GM12865 (cell line): ENCODE measurements at regions not wholly inside any gene's neighbourhood (a gene's known extent, or its start where the extent isn't known, plus 50 kb on each side); places are given as distances from the start of the nearest gene placed in this dataset.
"Not testable (repeated sequence)": the region's sequence is repeated elsewhere in the genome, so short reads cannot be mapped to it uniquely, and the experiment has no call there.

ENCODE experiments used
- DNase-seq: peaks from one replicate; pipeline ENCODE4 v3.0.0; 2010; ENCODE audit warnings: low read depth
- H3K4me3 ChIP-seq: 2 replicates; pipeline ENCODE4 v1.5.1; 2011; ENCODE audit warnings: mild to moderate bottlenecking, low read depth, low read length, control low read depth
- TF ChIP-seq, protein P1 (sequence below): IDR thresholded peaks from 2 replicates; pipeline ENCODE4 v1.5.1; 2011; ENCODE audit warnings: low read length, control low read depth, low read depth, inconsistent platforms; ENCODE audit not compliant: insufficient read depth; ENCODE audit errors: missing control alignments

DNA sequence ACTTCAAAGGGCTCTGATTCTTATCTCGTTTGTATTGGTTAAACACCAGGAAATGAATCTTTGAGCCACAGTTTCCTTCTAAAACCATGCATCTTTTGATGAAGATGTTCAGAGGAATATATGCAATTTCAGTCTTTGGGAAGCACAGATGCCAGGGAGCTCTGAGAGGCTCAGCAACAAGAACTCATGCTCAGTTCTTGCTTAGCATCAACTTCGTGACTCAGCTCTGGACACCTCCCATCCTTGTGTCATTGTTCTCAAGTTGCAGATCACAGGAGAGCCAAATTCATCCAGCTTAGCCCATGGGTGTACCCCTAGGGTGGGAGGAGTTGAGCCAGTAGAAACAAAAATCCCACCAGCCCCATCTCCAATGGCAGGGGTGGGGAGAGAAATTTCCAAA, 219.6 kb upstream of the MAOA start:
- TF ChIP-seq, protein P1, sequence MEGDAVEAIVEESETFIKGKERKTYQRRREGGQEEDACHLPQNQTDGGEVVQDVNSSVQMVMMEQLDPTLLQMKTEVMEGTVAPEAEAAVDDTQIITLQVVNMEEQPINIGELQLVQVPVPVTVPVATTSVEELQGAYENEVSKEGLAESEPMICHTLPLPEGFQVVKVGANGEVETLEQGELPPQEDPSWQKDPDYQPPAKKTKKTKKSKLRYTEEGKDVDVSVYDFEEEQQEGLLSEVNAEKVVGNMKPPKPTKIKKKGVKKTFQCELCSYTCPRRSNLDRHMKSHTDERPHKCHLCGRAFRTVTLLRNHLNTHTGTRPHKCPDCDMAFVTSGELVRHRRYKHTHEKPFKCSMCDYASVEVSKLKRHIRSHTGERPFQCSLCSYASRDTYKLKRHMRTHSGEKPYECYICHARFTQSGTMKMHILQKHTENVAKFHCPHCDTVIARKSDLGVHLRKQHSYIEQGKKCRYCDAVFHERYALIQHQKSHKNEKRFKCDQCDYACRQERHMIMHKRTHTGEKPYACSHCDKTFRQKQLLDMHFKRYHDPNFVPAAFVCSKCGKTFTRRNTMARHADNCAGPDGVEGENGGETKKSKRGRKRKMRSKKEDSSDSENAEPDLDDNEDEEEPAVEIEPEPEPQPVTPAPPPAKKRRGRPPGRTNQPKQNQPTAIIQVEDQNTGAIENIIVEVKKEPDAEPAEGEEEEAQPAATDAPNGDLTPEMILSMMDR, result no peak
- H3K4me3 ChIP-seq, result no peak overlapping the region
- no peak for DNase-seq

DNA sequence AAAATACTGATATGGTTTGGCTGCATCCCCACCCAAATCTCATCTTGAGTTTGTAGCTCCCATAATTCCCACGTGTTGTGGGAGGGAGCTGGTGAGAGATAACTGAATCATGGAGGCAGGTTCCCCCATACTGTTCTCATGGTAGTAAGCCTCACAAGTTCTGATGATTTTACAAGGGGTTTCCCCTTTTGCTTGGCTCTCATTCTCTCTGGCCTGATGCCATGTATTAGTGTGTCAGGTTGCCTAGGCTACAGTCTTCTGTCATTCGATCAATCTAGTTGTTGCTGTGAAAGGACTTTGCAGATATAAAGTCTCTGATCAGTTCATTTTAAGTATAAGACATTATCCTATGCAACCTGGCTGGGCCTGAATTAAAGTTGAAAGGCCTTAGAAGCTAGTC, 209.3 kb upstream of the MAOA start:
- no peak for DNase-seq
- TF ChIP-seq, protein P1, result no peak
- H3K4me3 ChIP-seq, result no peak overlapping the region

DNA sequence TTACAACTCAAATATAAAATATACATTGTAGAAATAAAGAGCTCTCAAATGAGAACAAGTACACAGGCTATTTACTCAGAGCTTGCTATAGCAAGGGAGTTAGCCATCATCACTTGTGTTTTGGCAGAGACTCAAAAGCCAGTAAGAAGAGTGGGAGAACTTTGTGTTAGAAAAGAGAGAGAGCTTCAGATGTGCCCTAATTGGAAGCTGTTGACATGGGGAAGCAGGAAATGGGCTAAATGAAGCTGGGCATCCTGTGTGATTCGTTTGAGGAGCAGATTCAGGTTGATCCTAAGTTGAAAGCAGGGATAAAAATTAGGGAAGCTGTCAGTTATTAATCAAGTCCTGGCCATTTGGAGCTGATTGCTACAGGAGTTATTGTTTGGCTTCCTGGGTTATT, 207.4 kb upstream of the MAOA start:
- DNase-seq, result no peak
- TF ChIP-seq, protein P1, result no peak
- no peak overlapping the region for H3K4me3 ChIP-seq

DNA sequence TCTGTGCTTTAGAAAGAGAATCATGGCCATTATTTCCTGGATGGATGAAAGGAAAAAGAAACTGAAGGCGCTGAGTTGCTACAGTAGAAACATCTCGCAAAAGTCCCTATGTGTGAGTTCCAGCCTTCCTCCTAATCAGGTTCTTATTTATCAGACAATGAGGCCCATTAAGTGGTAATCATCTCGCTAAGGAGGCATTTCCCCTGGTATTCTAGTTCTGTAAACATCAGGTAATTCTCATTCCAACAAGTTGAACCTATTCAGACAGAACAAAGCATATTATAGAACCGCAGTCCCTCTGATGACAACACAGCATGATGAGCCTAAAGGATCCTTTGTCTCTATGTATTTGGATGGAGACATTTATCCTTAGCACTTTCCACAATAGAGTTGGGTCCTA, 205.7 kb upstream of the MAOA start:
- H3K4me3 ChIP-seq, result no peak overlapping the region
- TF ChIP-seq, protein P1, result no peak

DNA sequence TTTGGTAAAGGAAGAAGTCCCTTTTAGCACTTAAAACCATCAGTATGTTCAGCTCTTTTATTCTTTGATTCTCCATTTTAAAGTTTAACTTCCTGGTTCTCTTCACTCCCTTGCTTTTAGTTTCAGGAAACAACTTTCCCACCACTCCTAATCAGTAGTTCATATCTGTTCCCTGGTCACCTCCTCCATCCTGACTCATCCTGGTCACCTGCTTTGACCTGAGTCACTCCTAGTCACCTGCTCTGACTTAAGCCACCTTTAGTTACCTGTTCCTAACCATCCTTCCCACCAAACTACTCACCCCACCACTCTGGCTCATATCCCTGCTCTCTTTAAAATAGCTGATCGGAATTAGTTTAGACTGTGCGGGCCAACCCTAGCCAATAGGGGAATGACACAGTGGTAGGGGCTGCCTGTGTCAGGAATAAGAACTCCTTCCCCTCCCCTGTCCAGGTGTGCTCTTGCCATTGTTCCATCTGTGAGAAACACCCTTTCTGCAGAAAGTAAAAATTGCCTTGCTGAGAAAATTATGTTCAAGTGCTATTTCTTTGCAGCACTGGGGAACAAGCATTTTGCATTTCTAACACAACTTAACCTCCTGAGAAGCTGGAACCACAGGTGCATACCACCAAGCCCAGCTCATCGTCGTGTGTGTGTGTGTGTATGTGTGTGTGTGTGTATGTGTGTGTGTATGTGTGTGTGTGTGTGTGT, 204.0 kb upstream of the MAOA start:
- DNase-seq, H3K4me3 ChIP-seq: not testable (repeated sequence)

More for the DNA sequence above, 205.7 kb upstream of the MAOA start:
- DNase-seq, result no peak

DNA sequence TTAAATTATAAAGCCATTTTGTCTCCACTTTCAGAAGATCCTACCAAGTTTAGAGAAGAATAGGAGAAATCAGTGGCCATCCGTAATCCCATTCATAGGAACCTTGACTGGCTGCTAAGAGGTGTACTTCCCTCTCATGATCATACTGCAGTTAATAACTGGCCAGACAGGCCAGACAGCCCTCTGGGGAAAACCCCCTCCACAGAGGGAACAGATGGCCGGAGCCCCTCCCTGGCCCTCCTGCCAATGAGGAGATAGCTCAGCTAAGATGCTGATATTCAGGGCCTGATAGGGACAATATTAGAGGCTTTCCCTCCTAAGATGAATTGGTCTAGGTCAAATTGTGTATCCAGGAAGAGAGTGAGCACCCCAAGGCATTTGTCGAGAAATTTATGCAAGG, 200.0 kb upstream of the MAOA start:
- DNase-seq, result no peak
- TF ChIP-seq, protein P1, result no peak
- no peak overlapping the region for H3K4me3 ChIP-seq

DNA sequence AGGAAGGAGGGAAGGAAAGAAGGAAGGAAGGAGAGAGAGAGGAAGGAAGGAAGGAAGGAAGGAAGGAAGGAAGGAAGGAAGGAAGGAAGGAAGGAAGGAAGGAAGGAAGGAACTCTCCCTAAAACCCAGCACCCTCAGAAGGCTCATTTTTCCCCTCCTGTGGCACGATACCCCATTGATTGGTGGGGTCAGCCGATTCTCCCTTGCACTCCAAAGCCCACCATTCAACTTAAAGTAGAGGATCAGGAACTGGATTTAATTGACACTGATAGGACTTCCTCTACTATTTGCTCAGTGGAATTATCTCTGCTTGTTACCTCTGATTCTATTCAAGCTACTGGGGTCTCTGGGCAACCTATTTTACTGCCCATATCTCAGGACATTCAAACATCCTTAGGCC, 199.2 kb upstream of the MAOA start:
- TF ChIP-seq, protein P1, result no peak

More for the DNA sequence above, 199.2 kb upstream of the MAOA start:
- DNase-seq, result no peak
- H3K4me3 ChIP-seq, result no peak overlapping the region
